HS-5 (cell line): ENCODE measurements at regions not wholly inside any gene's neighbourhood (a gene's known extent, or its start where the extent isn't known, plus 50 kb on each side); places are given as distances from the start of the nearest gene placed in this dataset.

Source experiments
- DNase-seq: peaks from one replicate; pipeline ENCODE4 v3.0.0-alpha.2; 2012; ENCODE audit warnings: low read depth

GRCh38 chr2:188922191-188922590, 52.0 kb upstream of the COL3A1 start:
- DNase-seq = no peak
